ENCODE measurements at regions not wholly inside any gene's neighbourhood (a gene's known extent, or its start where the extent isn't known, plus 50 kb on each side); places are given as distances from the start of the nearest gene placed in this dataset.

DNA sequence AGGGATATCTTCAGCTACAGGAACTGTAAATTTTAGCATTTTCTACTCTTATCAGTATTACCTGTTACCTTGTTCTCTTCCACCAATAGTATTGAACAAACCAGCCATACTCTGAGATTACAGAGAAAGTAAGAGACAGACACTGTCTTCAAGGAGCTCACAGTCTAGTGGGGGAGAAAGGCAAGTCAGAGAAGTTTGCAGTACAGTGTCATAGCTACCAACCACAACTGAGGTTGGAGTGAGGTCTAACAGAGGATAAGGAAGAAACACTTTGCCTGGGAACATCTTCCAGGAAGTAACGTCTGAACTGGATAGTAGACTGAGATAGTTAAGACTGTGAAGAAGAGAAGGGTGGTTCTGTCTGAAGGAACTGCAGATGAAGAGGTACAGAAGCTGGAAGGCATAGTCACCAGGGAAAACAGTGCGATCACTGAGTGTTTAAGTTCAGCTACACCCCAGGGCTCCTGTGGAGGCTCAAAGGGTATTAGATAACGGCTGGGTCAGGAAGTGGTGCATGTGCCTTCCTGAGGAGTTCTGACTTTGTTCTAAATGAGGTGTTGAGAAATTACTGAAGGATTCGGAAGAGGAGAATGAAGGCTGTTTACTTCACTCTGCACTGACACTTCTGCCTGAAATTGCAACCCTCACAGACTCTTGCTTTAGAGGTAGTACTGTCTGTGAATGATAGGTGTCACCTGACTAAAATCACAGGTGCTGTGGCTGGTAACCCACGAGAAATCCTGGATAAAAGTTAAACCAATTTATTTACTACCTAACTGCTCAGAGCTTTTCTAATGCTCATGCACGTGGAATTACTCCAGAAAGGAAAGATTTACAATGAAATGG lies 841.6 kb downstream of the MAT2B start:
- TF ChIP-seq, protein P1, sequence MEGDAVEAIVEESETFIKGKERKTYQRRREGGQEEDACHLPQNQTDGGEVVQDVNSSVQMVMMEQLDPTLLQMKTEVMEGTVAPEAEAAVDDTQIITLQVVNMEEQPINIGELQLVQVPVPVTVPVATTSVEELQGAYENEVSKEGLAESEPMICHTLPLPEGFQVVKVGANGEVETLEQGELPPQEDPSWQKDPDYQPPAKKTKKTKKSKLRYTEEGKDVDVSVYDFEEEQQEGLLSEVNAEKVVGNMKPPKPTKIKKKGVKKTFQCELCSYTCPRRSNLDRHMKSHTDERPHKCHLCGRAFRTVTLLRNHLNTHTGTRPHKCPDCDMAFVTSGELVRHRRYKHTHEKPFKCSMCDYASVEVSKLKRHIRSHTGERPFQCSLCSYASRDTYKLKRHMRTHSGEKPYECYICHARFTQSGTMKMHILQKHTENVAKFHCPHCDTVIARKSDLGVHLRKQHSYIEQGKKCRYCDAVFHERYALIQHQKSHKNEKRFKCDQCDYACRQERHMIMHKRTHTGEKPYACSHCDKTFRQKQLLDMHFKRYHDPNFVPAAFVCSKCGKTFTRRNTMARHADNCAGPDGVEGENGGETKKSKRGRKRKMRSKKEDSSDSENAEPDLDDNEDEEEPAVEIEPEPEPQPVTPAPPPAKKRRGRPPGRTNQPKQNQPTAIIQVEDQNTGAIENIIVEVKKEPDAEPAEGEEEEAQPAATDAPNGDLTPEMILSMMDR (conservative IDR thresholded peaks at IDR 0.05) = no peak
- no peak overlapping the region for H3K27ac ChIP-seq

DNA sequence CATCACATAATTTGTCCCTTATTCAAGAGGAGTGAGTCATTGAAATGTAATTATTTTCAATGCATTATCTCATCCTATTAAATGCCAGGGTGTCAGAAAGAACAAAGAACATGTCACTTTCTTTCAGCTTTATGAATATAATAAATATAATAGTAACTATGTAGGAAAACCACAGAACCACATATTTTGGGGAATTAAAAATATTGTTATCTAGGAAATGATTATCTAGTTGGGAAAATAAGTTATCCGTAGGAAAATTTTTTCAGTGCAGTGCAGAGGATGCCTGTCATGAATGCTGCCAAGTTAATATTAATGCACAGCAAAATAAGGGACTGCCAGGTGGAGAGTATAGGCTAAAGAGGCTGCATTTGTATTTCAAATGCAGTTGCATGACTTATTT lies 844.8 kb downstream of the MAT2B start:
- no peak overlapping the region for H3K27ac ChIP-seq
- TF ChIP-seq, protein P1 (conservative IDR thresholded peaks at IDR 0.05) = no peak

DNA sequence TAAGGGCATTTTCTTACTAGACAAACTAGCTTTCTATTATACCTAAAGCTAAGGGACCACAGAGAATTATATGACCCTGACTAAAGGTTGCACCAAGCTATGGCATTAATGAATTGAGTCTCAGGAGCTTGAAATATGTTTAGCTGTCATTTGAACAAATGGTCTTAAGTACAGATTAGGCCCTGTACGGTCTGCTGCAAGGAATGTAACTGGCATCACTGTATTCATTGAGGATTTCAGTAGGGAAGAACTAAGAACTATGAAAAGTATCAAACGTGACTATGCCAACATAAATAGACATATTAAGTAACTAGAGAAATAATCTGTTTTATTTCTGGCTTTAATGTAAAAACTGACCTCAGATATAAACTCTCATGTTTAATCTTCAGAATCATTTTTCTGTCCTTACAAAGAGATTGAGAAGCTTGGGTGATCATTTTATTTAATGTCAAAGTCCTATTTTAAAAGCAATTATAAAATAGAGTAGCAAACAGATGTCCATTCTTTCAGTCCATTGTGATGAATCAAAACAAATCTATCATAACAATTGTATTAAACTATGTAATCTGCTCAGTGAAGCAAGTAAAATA lies 845.9 kb downstream of the MAT2B start:
- TF ChIP-seq, protein P1 (conservative IDR thresholded peaks at IDR 0.05) = no peak

DNA sequence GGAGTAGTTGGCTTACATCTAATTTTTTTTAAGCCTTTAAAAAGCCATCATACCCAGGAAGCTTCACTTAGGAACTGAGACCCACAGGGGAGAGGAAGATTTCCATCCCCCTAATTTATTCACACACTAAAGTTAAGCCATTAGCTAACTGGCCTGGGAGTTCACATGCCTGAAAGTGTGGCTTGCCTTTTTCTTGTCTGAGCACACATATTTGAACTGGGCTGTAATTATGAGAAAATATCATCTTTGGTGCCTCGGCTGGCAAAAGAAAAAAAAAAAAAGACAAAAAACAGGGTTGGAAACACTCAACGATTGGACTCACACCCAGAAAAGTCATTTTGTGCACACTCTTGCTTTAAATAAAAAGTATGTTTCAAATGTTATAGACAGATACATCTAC lies 847.3 kb downstream of the MAT2B start:
- no peak overlapping the region for H3K27ac ChIP-seq
- TF ChIP-seq, protein P1 (conservative IDR thresholded peaks at IDR 0.05) = no peak

More for the DNA sequence above, 845.9 kb downstream of the MAT2B start:
- no peak overlapping the region for H3K27ac ChIP-seq

DNA sequence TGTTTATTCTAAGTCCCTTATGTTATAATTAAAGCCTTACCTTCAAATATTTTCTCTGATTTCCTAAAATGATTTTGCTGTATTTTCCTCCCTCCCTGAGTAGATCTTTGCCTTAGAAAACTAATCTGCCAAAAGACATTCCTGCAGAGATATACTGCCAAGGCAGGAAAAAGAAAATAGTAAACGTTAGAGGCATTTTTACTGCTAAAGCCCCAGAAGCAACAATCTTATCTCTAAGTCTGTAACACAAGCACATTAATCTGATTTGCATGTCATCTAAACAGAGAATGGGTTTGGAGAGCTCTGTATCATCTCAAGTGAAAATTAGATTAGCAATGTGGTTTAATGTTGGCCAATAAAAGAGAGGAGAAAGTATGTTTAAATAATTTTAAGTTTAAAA lies 847.7 kb downstream of the MAT2B start:
- TF ChIP-seq, protein P1 (conservative IDR thresholded peaks at IDR 0.05) = no peak
- no peak overlapping the region for H3K27ac ChIP-seq

DNA sequence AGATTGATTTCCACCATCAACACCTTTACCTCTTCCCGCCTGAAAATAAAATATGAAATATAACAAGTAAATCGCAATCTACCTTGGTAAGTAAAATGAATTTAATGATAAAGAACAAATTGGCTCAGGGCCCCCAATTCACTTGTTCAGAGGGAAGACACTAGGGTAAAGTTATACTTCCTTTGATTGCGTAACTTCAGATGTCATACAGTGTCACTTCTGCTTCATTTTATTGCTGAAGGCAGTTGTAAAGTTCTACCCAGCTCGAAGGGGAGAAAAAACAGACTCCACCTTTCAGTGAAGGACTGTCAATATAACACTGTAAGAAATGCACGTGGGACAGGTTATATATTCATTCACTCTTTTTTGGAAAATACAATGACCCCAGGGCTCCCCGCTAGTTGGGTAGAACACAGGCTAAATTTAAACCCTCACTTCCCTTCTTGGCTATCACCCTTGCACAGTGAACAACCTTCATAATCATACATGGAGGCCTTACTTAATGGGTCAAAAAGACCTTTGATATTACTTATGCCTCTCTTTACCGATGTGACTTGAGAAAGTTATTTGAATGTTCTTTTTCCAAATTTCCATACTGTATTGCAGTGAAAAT lies 848.8 kb downstream of the MAT2B start:
- TF ChIP-seq, protein P1 (conservative IDR thresholded peaks at IDR 0.05) = no peak
- H3K27ac ChIP-seq = no peak overlapping the region

DNA sequence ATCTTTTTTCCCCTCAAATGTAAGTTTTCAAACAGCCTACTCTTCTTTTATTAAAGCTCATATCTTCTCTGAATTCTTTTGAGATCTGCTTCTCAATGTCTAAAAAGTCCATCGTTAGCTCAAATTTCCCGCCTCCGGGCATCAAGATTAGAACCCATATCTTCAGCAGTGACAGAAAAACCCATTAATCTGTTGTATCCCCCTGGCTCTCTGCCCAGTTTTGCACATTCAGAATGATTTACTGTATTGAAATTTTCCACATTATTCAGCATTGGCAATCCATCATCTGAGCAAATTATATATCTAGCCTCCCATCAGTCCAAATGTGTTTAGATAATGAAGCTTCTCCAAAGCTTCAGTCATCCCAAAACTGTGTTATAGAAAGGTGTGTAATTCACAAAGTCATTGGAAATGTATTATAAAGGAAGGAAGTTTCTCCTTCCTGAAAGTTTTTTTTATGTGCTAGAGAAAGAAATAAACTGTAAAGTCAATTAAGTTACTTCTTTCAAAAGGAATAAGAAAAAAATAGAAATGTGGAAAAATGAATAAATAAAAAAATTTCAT lies 849.9 kb downstream of the MAT2B start:
- TF ChIP-seq, protein P1 (conservative IDR thresholded peaks at IDR 0.05) = no peak
- H3K27ac ChIP-seq = no peak overlapping the region
